HG03521 (cell line): ENCODE measurements at regions not wholly inside any gene's neighbourhood (a gene's known extent, or its start where the extent isn't known, plus 50 kb on each side); places are given as distances from the start of the nearest gene placed in this dataset.
"Not testable (repeated sequence)": the region's sequence is repeated elsewhere in the genome, so short reads cannot be mapped to it uniquely, and the experiment has no call there.

Experiments
- ATAC-seq: cut with Tn5 transposase; IDR thresholded peaks from one replicate; pipeline ENCODE4 v1.9.1; 2021; ENCODE audit warnings: mild to moderate bottlenecking, moderate library complexity; ENCODE audit not compliant: unreplicated experiment

GRCh38 chr13:108082481-108082880 is 132.9 kb downstream of the LIG4 start:
- ATAC-seq = no peak

- no peak for ATAC-seq
Observed at GRCh38 chr13:108077284-108077683, 138.1 kb downstream of the LIG4 start.

- ATAC-seq = not testable (repeated sequence)
Observed at GRCh38 chr13:108074429-108074828, 140.9 kb downstream of the LIG4 start.

- ATAC-seq = no peak
Observed at GRCh38 chr13:108070925-108071324, 144.4 kb downstream of the LIG4 start.

- ATAC-seq = no peak
Observed at GRCh38 chr13:108070491-108070890, 144.8 kb downstream of the LIG4 start.

- no peak for ATAC-seq
Observed at GRCh38 chr13:108069521-108070210, 145.7 kb downstream of the LIG4 start.

- not testable (repeated sequence) for ATAC-seq
Observed at GRCh38 chr13:108064372-108064771, 151.0 kb downstream of the LIG4 start.

- ATAC-seq = no peak
Observed at GRCh38 chr13:108060111-108060510, 155.2 kb downstream of the LIG4 start.

- no peak for ATAC-seq
Observed at GRCh38 chr13:108056278-108056677, 159.1 kb downstream of the LIG4 start.

GRCh38 chr13:108049211-108049610 is 166.1 kb downstream of the LIG4 start:
- no peak for ATAC-seq

GRCh38 chr13:108044954-108045353 is 170.4 kb downstream of the LIG4 start:
- ATAC-seq = no peak

GRCh38 chr13:108042866-108043265 is 172.5 kb downstream of the LIG4 start:
- ATAC-seq = not testable (repeated sequence)

GRCh38 chr13:108037348-108037747 is 178.0 kb downstream of the LIG4 start:
- no peak for ATAC-seq

- ATAC-seq = no peak
Observed at GRCh38 chr13:108036411-108036932, 178.9 kb downstream of the LIG4 start.

- no peak for ATAC-seq
Observed at GRCh38 chr13:108034909-108035410, 180.4 kb downstream of the LIG4 start.

GRCh38 chr13:108033800-108034707 is 181.3 kb downstream of the LIG4 start:
- no peak for ATAC-seq

- ATAC-seq = no peak
Observed at GRCh38 chr13:108031865-108032264, 183.5 kb downstream of the LIG4 start.

GRCh38 chr13:108030769-108031168 is 184.6 kb downstream of the LIG4 start:
- ATAC-seq = no peak

GRCh38 chr13:108026680-108027410 is 188.5 kb downstream of the LIG4 start:
- ATAC-seq = no peak

- no peak for ATAC-seq
Observed at GRCh38 chr13:108020027-108020426, 195.3 kb downstream of the LIG4 start.

- ATAC-seq = no peak
Observed at GRCh38 chr13:108018371-108018870, 196.9 kb downstream of the LIG4 start.
